ENCODE measurements at regions not wholly inside any gene's neighbourhood (a gene's known extent, or its start where the extent isn't known, plus 50 kb on each side); places are given as distances from the start of the nearest gene placed in this dataset.

- no peak for DNase-seq
These were observed 102.6 kb upstream of the NEBL start for GRCh38 chr10:20999699-21000098.

DNA sequence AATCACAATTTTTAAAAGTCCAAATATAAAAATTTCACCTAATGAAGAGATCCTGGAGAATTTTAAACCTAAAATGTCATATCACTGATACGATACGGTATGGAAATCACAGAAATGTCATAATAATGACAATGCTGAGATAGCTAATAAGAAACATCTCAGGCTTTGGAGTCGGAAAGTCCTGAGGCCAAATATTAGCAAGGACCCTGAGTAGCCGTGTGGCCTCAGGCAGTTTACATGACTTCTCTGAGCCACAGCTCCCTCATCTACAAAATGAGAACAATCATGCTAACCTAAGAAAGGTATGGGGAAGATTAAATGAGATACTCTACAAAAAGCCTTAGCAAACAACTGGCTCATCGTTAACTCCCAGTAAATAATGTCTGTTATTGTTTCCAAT is 100.9 kb upstream of the NEBL start:
- no peak for DNase-seq

- DNase-seq, result no peak
These were observed 98.2 kb upstream of the NEBL start for GRCh38 chr10:20995123-20995987.

DNA sequence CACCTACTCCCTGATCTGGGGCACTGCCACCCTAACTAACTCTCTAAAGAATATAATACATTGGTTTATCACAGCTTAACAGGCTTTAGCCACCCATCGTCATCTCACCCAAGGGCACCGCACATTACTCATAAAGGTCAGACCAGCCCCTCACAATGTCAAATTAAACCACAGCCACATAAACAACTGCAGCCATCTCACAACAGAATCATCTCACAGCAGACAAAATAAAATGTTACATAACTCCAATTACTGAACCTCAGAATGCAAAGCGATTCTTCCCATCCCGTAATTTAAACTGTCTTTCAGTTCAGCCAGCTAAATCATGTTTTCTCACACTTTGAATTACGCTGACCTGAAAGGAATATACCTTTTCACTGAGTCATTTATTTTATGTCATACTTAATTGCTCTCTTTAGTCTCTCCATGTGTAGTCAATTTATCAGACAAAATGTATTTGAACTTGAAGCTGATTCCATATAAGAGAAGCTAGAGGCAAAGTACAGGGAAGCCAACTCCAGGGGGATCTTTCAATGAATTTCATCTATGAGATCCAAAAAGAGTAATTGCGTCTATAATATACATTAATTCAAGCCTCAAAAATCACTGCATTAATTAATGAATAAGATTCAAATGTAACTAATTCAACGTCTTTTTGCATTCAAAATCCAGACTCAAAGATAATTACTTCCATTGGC is 96.9 kb upstream of the NEBL start:
- DNase-seq, result no peak

GRCh38 chr10:20993389-20993788 is 96.3 kb upstream of the NEBL start:
- DNase-seq, result no peak

DNA sequence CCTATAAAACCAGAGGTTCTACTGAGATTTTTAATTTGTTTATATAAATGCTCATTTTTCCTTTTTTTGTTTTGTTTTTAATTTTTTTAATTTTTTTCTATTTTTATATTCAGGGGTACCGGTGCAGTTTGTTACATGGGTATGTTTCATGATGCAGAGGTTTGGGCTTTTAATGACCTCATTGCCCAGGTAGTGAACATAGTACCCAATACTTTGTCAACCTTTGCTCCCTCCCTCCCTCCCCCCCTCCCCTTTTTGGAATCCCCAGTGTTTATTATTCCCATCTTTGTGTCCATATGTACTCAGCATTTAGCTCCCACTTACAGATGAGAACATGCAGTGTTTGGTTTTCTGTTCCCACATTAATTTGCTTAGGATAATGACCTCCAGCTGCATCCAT is 94.4 kb upstream of the NEBL start:
- DNase-seq, result no peak

GRCh38 chr10:20990604-20991003 is 93.5 kb upstream of the NEBL start:
- DNase-seq, result no peak

GRCh38 chr10:20988357-20988983 is 91.4 kb upstream of the NEBL start:
- DNase-seq, result no peak

- no peak for DNase-seq
These were observed 88.9 kb upstream of the NEBL start for GRCh38 chr10:20986049-20986448.

GRCh38 chr10:20984662-20985061 is 87.6 kb upstream of the NEBL start:
- no peak for DNase-seq

GRCh38 chr10:20981419-20981953 is 84.4 kb upstream of the NEBL start:
- DNase-seq, result no peak

DNA sequence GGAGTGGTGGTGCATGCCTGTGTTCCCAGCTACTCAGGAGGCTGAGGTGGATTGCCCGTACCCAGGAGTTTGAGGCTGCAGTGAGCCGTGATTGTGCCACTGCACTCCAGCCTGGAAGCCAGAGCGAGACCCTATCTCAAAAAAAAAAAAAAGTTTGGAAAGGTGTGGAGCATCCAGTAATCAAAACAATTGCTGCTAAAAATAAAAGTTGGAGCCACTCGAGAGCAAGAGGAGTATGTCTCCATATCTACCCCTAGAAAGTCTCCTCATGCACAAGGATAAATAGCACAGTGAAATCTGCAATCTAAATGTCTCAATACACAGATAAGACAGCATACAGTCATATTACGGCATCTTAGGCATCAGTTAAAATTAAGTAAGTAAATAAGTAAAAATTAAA is 81.5 kb upstream of the NEBL start:
- no peak for DNase-seq

DNA sequence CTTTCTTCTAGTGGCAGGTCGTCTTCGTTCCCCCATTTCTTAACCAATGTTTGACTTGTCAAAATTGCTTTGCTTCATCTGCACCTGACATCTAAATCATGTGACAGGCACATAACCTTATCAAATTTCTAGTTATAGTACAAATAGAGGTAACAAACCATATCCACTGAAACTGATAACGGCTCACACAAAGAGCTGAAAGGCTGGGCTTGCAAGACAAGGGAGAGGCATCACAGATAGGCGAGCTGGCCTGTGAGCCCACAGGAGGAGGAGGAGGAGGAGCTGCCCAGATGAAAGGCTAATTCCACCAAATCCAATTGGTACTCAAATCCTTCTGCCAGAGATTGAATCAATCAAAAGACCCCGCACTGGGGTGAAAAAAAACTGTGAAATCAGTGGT is 80.2 kb upstream of the NEBL start:
- DNase-seq, result no peak

DNA sequence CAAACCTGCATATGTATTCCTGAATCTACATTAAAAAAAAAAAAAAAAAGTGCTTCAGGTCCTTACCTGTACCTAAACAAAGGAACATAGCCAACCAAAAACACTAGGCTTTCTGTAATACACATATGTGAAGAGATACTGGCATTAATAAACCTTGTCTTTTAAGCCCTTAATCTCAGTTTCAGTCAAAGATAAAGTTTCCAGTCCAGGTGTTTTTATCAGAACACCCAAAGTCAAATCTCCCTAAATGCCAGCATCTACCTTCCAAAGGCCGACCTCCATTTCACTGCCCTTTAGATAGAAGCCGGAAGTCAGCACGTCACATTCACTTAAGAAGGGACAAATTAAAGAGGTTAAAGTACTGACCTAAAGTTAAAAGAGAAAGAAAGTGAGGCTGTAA is 79.8 kb upstream of the NEBL start:
- DNase-seq, result no peak

DNA sequence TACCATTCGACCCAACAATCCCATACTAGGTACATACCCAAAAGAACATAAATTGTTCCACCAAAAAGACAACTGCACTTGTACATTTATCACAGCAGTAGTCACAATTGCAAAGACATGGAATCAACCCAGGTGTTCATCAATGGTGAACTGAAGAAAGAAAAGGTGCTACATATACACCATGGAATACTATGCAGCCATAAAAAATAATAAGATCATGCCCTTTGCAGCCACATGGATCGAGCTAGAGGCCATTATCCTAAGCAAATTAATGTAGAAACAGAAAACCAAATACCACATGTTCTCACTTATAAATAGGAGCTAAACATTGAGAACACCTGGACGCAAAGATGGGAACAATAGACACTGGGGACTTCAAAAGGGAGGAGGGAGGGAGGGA is 79.3 kb upstream of the NEBL start:
- DNase-seq, result no peak

DNA sequence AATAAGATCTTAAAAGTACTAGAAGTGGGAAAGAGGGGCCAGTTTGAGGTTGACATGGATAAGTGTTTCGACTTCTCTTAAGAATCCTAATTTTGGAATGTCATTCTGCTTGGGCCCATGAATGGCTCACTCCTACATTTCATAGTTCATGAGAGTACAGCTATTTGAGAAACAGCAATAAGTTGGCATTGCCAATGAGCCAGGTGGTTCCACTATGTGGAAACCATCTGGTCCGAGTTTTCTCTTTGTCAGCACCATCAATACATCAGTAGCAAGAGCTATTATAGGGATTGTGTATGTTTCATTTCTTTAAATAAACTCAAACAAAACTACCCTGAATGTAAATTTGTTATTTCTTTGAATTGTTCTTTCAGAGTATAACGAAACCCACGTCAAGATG is 78.1 kb upstream of the NEBL start:
- DNase-seq, result peak; percentile 24 to 72

GRCh38 chr10:20972925-20973324 is 75.8 kb upstream of the NEBL start:
- no peak for DNase-seq

DNA sequence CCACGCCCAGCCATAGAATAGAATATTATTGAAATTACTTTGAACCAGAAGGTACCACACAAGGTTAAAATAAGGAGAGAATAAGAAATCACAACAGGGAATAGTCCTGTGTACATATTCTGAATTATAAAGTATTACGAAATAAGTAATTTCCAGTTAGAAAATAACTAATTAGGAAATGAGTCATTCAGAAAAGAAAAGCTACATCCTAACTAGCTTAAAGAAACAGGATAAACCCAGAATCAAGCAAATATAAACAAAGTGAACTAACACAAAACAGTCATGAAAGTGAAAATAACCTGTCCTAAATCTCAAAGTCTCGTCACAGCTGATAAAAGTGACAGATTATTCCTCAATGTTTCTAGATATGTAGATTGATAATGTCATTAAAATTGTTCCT is 74.8 kb upstream of the NEBL start:
- no peak for DNase-seq

DNA sequence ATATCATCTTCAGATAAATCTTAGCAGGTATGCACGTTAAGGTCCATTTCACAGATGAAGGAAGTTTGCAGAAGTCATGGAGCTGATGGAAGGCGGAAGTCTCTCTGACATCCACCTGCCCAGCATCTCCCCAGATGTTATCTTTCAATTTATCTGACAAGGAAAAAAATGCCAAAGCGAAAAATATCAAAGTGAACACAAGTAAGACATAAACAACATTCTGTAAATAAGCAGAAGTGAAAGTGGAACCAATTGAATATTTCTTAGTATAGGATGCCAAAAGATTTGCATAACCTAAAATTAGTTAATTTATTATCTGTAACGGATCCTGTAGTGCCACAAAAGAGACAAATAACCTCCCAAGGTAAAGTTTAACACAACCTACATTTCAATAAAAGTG is 73.6 kb upstream of the NEBL start:
- no peak for DNase-seq

DNA sequence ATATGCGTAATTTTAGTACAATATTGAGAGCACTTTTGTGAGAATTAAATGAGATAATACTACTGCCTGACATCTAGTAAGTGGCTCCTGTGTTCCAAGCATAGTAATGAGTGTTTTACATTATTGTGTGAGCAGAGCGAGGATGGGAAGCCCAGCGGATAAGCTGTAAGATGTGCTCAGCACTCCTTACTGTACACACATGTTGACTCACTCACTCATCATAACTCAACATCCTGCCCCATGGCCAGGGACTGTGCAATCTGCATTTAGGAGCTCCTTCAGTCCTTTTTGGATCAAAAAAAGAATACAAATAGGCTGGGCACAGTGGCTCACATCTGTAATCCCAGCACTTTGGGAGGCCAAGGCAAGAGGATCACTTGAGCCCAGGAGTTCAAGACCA is 72.9 kb upstream of the NEBL start:
- no peak for DNase-seq

- no peak for DNase-seq
These were observed 69.3 kb upstream of the NEBL start for GRCh38 chr10:20966426-20966825.

- DNase-seq, result no peak
These were observed 66.8 kb upstream of the NEBL start for GRCh38 chr10:20963721-20964595.

GRCh38 chr10:20963056-20963455 is 65.9 kb upstream of the NEBL start:
- DNase-seq, result no peak
